GM12878 (cell line): ENCODE measurements at regions not wholly inside any gene's neighbourhood (a gene's known extent, or its start where the extent isn't known, plus 50 kb on each side); places are given as distances from the start of the nearest gene placed in this dataset.

Experiments
- ATAC-seq: fragments of 200-7000 bp; cut with Tn5 transposase; 3 replicates; pipeline ENCODE4 v1.9.1; 2020; ENCODE audit warnings: mild to moderate bottlenecking, moderate library complexity
- BruUV-seq: library from RNA; stranded (reverse); fragments of 400-500 nt; replicated peaks from 2 replicates; lab custom pipeline; 2021; lab: Mats Ljungman, UMichigan
- CTCF ChIA-PET: fragments of 300-600 bp; sonication (Branson Sonifier 250); formaldehyde crosslinking; extraction: SDS; loops from one replicate; lab custom pipeline; 2021; ENCODE audit warnings: inconsistent platforms; lab: Yijun Ruan, JAX
- POLR2A ChIA-PET: fragments of 350-600 bp; formaldehyde crosslinking; extraction: SDS; loops from one replicate; lab custom pipeline; 2021; ENCODE audit warnings: inconsistent platforms; lab: Charles Lee
- RAD21 ChIA-PET: fragments of 300-600 bp; sonication (Branson Sonifier 250); formaldehyde crosslinking; loops from one replicate; lab custom pipeline; 2023; ENCODE audit warnings: antibody characterized with exemption; ENCODE audit not compliant: unreplicated experiment; lab: Charles Lee
- SMC1A ChIA-PET: fragments of 300-600 bp; sonication (Branson Sonifier 250); formaldehyde crosslinking; loops from one replicate; lab custom pipeline; 2023; ENCODE audit not compliant: unreplicated experiment, uncharacterized antibody; lab: Charles Lee
- DNase-seq: peaks from one replicate; pipeline ENCODE4 v3.0.0-alpha.2; 2011; ENCODE audit warnings: low read depth, low spot score
- FAIRE-seq: peaks from 3 replicates; lab custom pipeline; 2011; peaks lifted over from hg19 to GRCh38; lab: Jason Lieb, UNC
- H2AFZ ChIP-seq: 2 replicates; pipeline ENCODE4 v1.6.0; 2011; ENCODE audit warnings: low read depth, low read length, control low read depth; ENCODE audit not compliant: control insufficient read depth
- H3K27ac ChIP-seq: 2 replicates; pipeline ENCODE4 v1.5.1; 2011; ENCODE audit warnings: control low read depth; ENCODE audit not compliant: control insufficient read depth, insufficient read depth
- H3K27me3 ChIP-seq, 2 experiments: replicated peaks in 1 of 2; 2 replicates each; pipeline versions ENCODE4 v1.6.0 to v1.6.1; 2011; ENCODE audit warnings: low read length in 1 of 2; ENCODE audit not compliant: control insufficient read depth in 2 of 2, insufficient read depth in 2 of 2
- H3K36me3 ChIP-seq, 2 experiments: 2 replicates each; pipeline ENCODE4 v1.5.1; 2011; ENCODE audit warnings: low read length in 1 of 2; ENCODE audit not compliant: control insufficient read depth in 2 of 2, insufficient read depth in 2 of 2
- H3K4me1 ChIP-seq: 2 replicates; pipeline ENCODE4 v1.6.1; 2011; ENCODE audit warnings: mild to moderate bottlenecking, low read length, moderate library complexity, mixed read lengths; ENCODE audit not compliant: control insufficient read depth, insufficient read depth
- H3K4me2 ChIP-seq: 2 replicates; pipeline ENCODE4 v1.6.0; 2011; ENCODE audit warnings: control low read depth; ENCODE audit not compliant: control insufficient read depth, insufficient read depth
- H3K4me3 ChIP-seq: fragments of 200-600 bp; sonication (generic); 2 replicates; pipeline ENCODE4 v1.5.1; 2016
- H3K79me2 ChIP-seq: 2 replicates; pipeline ENCODE4 v1.6.0; 2011; ENCODE audit warnings: low read length; ENCODE audit not compliant: control insufficient read depth, insufficient read depth
- H3K9ac ChIP-seq: 2 replicates; pipeline ENCODE4 v1.8.0; 2011; ENCODE audit warnings: low read length, control low read depth, mixed read lengths; ENCODE audit not compliant: control insufficient read depth, insufficient read depth
- H3K9me3 ChIP-seq: replicated peaks from 3 replicates; pipeline ENCODE4 v1.5.1; 2011; ENCODE audit warnings: mild to moderate bottlenecking, low read length; ENCODE audit not compliant: control insufficient read depth, insufficient read depth
- H4K20me1 ChIP-seq: 2 replicates; pipeline ENCODE4 v1.6.0; 2011; ENCODE audit not compliant: control insufficient read depth, insufficient read depth
- FOXK2 ChIP-seq: fragments of 450-650 bp; IDR thresholded peaks from 2 replicates; pipeline ENCODE4 v1.6.1; 2017; ENCODE audit warnings: mild to moderate bottlenecking, moderate library complexity
- GABPA ChIP-seq: IDR thresholded peaks from 2 replicates; pipeline ENCODE4 v1.6.1; 2014; ENCODE audit warnings: antibody characterized with exemption, low read depth, mild to moderate bottlenecking, inconsistent platforms
- JUNB ChIP-seq: IDR thresholded peaks from 2 replicates; pipeline ENCODE4 v1.6.1; 2016; ENCODE audit warnings: antibody characterized with exemption, mild to moderate bottlenecking
- NR2C2 ChIP-seq: IDR thresholded peaks from 2 replicates; pipeline ENCODE4 v1.6.1; 2011; ENCODE audit warnings: borderline replicate concordance, low read depth; ENCODE audit not compliant: control insufficient read depth, insufficient read length
- POLR2AphosphoS2 ChIP-seq: IDR thresholded peaks from 2 replicates; pipeline ENCODE4 v1.6.1; 2011; ENCODE audit warnings: low read depth, mild to moderate bottlenecking, low read length, improper control_type of control experiment, moderate library complexity
- RUNX3 ChIP-seq: IDR thresholded peaks from 2 replicates; pipeline ENCODE4 v1.6.1; 2012; ENCODE audit warnings: low read length, inconsistent platforms
- STAT1 ChIP-seq: fragments of 450-650 bp; conservative IDR thresholded peaks from 2 replicates; pipeline ENCODE4 v1.6.1; 2014; ENCODE audit warnings: antibody characterized with exemption, mild to moderate bottlenecking
- WGBS: methylation state at CpG from one replicate; pipeline ENCODE4 v1.1.6; 2016; ENCODE audit warnings: low lambda C conversion rate; ENCODE audit not compliant: insufficient replicate concordance, insufficient coverage; ENCODE audit errors: missing lambda C conversion rate; 5-methylcytosine and 5-hydroxymethylcytosine counted together
- in situ Hi-C: fragments of 300-500 bp; cut with MboI; formaldehyde crosslinking; loops from 9 replicates; pipeline ENCODE4 v1.14.3; 2018; ENCODE audit warnings: mixed read lengths
- intact Hi-C: fragments of 100-400 bp; cut with micrococcal nuclease; formaldehyde crosslinking; loops from one replicate; pipeline ENCODE4 v1.14.2; 2022; ENCODE audit not compliant: unreplicated experiment
- TF ChIP-seq, protein P1 (sequence below), 3 experiments: IDR thresholded peaks in 2 of 3; conservative IDR thresholded peaks in 1 of 3; 2 replicates each; pipeline ENCODE4 v1.5.1; 2011; ENCODE audit warnings: low read depth in 3 of 3, low read length in 3 of 3, mild to moderate bottlenecking in 3 of 3, control low read depth in 2 of 3, moderate library complexity in 2 of 3, inconsistent platforms in 1 of 3, mixed read lengths in 1 of 3; ENCODE audit not compliant: control insufficient read depth in 2 of 3, insufficient read depth in 1 of 3; ENCODE audit errors: extremely low read depth in 1 of 3

DNA sequence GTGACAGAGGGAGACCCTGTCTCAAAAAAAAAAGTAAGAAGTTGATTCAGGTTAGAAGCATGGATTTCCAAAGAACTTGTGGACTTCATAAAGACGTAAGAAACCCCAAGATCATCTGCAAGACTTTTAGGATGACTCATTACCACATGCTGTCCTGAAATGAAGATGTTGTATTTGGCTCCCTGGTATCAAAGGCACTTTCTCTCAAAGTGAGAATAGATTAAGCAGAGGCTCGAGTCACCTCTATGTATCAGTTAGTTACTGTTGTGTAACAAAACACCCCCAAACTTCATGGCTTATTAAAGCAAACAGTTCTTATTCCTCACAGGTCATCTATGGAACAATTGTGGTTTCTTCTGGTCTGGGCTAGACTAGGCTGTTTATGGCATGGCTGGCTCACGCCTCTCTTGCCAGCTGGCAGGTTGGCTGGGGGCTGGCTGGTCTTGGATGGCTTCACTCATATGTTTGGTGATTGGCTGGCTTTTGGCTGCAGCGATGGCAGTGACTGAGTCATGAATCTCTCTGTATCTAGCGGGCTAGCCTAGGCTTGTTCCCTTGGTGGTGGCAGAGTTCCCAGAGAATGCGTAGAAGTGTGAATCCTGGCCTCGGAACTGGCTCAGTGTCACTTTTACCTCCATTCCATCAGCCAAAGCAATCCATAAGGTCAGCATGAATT, 60.4 kb upstream of the MSI2 start:
- ATAC-seq = no peak; the same call in 2 of the 3 replicates
- no peak overlapping the region for H3K4me2 ChIP-seq
- no peaks in the 10 kb centered on the region for H3K79me2 ChIP-seq
- ChIA-PET POLR2A (no interaction called here), CTCF (no interaction called here), RAD21 (no interaction called here), SMC1A (no interaction called here)
- H3K36me3 ChIP-seq = no peaks in the 10 kb centered on the region
- no peak for FAIRE-seq
- H3K4me3 ChIP-seq = no peak overlapping the region
- peaks cover 0 to 4% of the 10 kb centered on the region in 2 experiments; a peak in 1 of 4 replicates for H3K27me3 ChIP-seq
- H2AFZ ChIP-seq = no peak overlapping the region
- TF ChIP-seq JUNB = 0 out of 2 replicates have a peak, but pooled peaks have one; percentile 26
- TF ChIP-seq STAT1 = no peak
- TF ChIP-seq, protein P1, sequence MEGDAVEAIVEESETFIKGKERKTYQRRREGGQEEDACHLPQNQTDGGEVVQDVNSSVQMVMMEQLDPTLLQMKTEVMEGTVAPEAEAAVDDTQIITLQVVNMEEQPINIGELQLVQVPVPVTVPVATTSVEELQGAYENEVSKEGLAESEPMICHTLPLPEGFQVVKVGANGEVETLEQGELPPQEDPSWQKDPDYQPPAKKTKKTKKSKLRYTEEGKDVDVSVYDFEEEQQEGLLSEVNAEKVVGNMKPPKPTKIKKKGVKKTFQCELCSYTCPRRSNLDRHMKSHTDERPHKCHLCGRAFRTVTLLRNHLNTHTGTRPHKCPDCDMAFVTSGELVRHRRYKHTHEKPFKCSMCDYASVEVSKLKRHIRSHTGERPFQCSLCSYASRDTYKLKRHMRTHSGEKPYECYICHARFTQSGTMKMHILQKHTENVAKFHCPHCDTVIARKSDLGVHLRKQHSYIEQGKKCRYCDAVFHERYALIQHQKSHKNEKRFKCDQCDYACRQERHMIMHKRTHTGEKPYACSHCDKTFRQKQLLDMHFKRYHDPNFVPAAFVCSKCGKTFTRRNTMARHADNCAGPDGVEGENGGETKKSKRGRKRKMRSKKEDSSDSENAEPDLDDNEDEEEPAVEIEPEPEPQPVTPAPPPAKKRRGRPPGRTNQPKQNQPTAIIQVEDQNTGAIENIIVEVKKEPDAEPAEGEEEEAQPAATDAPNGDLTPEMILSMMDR (IDR thresholded peaks at IDR 0.05 in 2 of 3, conservative IDR thresholded peaks at IDR 0.05 in 1 of 3; ENCODE audit: control insufficient read depth in 2 of 3, extremely low read depth in 1 of 3, insufficient read depth in 1 of 3, low read depth in 3 of 3, low read length in 3 of 3) = no peak
- no peak for TF ChIP-seq NR2C2
- no peak for TF ChIP-seq POLR2AphosphoS2
- no peak for TF ChIP-seq GABPA
- peak; percentile 50 for TF ChIP-seq RUNX3
- TF ChIP-seq FOXK2 = no peak
- intact Hi-C loops (no loop called here), in situ Hi-C loops (no loop called here)
- H3K9me3 ChIP-seq = peaks cover 2% of the 10 kb centered on the region; the same call in 2 of the 3 replicates
- H4K20me1 ChIP-seq = no peaks in the 10 kb centered on the region
- H3K27ac ChIP-seq = no peak overlapping the region
- no peak overlapping the region for H3K9ac ChIP-seq
- H3K4me1 ChIP-seq = no peaks in the 10 kb centered on the region
- DNase-seq = no peak
- WGBS = 45% methylated on average over 7 of the region's 7 CpGs
- BruUV-seq = no TSS peak
